ENCODE measurements at regions not wholly inside any gene's neighbourhood (a gene's known extent, or its start where the extent isn't known, plus 50 kb on each side); places are given as distances from the start of the nearest gene placed in this dataset.
A peak's percentile ranks its signal among the peaks of the same experiment; 100 is the strongest.

DNA sequence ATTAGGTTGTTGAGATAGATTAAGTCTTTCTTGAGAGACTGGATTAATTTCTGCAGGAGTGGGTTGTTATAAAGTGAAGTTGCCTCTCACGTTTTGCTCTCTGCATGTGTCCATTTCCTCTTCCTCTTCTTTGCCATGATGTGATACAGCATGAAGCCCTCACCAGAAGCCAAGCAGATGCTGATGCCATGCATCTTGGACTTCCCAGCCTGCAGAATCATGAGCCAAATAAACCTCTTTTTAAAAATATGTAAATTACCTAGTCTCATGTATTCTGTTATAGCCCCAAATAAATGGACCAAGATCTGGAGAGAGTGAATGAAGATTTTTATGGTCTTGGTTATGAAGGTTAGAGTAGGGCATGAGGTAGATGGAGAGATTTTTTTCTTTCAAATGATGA, 111.6 kb upstream of the MAN1A1 start:
- POLR2A ChIA-PET, result no interaction called here
- no TSS peak for BruUV-seq (replicated peaks)
- ATAC-seq, result no peak

DNA sequence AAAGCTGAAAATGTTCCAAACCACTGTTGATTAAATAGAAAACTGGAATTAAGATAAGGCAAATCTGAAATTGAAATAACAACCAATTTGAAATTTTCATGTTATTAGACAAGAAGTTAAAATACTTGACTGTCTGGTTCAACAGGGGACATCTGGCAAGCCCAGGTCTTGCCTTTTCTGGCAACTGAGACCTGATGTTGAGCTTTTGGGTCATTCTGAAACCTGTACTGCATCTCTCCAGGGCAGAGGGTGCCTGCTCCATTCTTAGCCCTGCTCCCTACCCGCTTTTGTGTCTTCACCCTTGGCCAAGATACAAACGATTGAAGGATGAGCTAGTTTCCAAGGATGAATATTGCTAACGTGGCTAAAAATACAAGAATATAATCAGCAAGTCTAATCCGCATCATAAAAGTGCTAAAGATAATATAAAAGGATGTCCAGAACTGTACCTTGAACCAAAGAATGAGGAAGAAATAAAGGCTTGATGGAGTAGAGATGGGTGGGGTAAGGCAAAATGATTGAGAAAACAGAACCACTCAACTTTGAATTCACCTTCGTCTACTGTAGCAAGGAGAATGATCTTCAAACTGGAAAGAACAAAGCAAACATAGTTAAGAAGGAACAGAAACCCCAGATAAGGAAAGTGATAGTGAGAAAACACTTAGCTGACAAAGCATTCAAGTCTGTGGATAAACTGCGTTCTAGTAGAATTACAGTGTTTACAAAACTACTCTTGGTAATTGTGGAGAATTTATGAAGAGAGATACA, 109.8 kb upstream of the MAN1A1 start:
- Histone ChIP-seq H3K9me3 (replicated peaks; ENCODE audit: control insufficient read depth, insufficient read depth, low read depth, low read length) (no peaks in the 10 kb centered on the region), H3K4me1 (replicated peaks in 1 of 2; ENCODE audit: control insufficient read depth in 2 of 2, insufficient read depth in 2 of 2, low read length in 2 of 2) (no peaks in the 10 kb centered on the region; a peak in 1 of 5 replicates), H3K79me2 (ENCODE audit: control insufficient read depth, insufficient read depth, low read length) (no peaks in the 10 kb centered on the region), H3K27ac (ENCODE audit: extremely low read depth, low read depth, low read length) (no peak overlapping the region), H4K20me1 (replicated peaks; ENCODE audit: control insufficient read depth, insufficient read depth, low read length) (no peaks in the 10 kb centered on the region), H3K9ac (ENCODE audit: insufficient read depth in 1 of 2, low read depth in 2 of 2, low read length in 2 of 2) (no peak overlapping the region), H3K4me3 (no peak overlapping the region), H3K36me3 (ENCODE audit: control insufficient read depth, insufficient read depth, low read length) (no peaks in the 10 kb centered on the region), H3K4me2 (ENCODE audit: insufficient read depth, low read length) (no peak overlapping the region), H3K9me1 (ENCODE audit: control insufficient read depth, insufficient read depth, low read length) (no peaks in the 10 kb centered on the region), H2AFZ (ENCODE audit: low read depth, low read length) (no peak overlapping the region), H3K27me3 (ENCODE audit: control insufficient read depth in 2 of 2, insufficient read depth in 2 of 2, low read length in 2 of 2) (no peaks in the 10 kb centered on the region)
- intact Hi-C loops (cut with micrococcal nuclease) (no loop called here), in situ Hi-C loops (cut with MboI) (no loop called here)
- ChIA-PET CTCF (ENCODE audit: low intra/inter-chr PET ratio) (no interaction called here), POLR2A (no interaction called here)
- DNase-seq (ENCODE audit: extremely low read depth in 1 of 4, low spot score in 3 of 4) (no peak), ATAC-seq (no peak), FAIRE-seq (no peak)
- BruUV-seq (replicated peaks), result no TSS peak
- 49% methylated on average over 6 of the region's 6 CpGs for WGBS (ENCODE audit: insufficient coverage, low coverage, missing lambda C conversion rate)
- TF ChIP-seq KHSRP (IDR thresholded peaks at IDR 0.05) (no peak), C11orf30 (IDR thresholded peaks at IDR 0.05; ENCODE audit: low read depth) (peak; percentile 29; the same call in 1 of the 2 replicates), MAFG (tag; conservative IDR thresholded peaks at IDR 0.05) (peak; percentile 39; the same call in 1 of the 2 replicates), ZNF316 (IDR thresholded peaks at IDR 0.05) (peak; percentile 58), E2F3 (CRISPR knock-in tag; IDR thresholded peaks at IDR 0.05) (no peak), RBM22 (IDR thresholded peaks at IDR 0.05; ENCODE audit: low read depth, low read length, poor library complexity, severe bottlenecking) (no peak), MYC (IDR thresholded peaks at IDR 0.05; ENCODE audit: low read depth, low read length) (no peak), MYC (CRISPR knock-in tag; IDR thresholded peaks at IDR 0.05; ENCODE audit: borderline replicate concordance, low read depth) (no peak), U2AF1 (optimal IDR thresholded peaks at IDR 0.05; ENCODE audit: low read depth, low read length) (no peak), MAFK (IDR thresholded peaks at IDR 0.05; ENCODE audit: low read length) (no peak), ZNF23 (CRISPR knock-in tag; IDR thresholded peaks at IDR 0.05) (no peak)
- TF ChIP-seq, protein P1, sequence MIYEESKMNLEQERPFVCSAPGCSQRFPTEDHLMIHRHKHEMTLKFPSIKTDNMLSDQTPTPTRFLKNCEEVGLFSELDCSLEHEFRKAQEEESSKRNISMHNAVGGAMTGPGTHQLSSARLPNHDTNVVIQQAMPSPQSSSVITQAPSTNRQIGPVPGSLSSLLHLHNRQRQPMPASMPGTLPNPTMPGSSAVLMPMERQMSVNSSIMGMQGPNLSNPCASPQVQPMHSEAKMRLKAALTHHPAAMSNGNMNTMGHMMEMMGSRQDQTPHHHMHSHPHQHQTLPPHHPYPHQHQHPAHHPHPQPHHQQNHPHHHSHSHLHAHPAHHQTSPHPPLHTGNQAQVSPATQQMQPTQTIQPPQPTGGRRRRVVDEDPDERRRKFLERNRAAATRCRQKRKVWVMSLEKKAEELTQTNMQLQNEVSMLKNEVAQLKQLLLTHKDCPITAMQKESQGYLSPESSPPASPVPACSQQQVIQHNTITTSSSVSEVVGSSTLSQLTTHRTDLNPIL (CRISPR knock-in tag; IDR thresholded peaks at IDR 0.05), result no peak

More for the DNA sequence above, 111.6 kb upstream of the MAN1A1 start:
- in situ Hi-C loops (cut with MboI), result no loop called here
- Histone ChIP-seq H3K9me1 (ENCODE audit: control insufficient read depth, insufficient read depth, low read length) (no peaks in the 10 kb centered on the region), H3K4me2 (ENCODE audit: insufficient read depth, low read length) (no peak overlapping the region), H3K79me2 (ENCODE audit: control insufficient read depth, insufficient read depth, low read length) (no peaks in the 10 kb centered on the region), H3K9me3 (replicated peaks; ENCODE audit: control insufficient read depth, insufficient read depth, low read depth, low read length) (no peaks in the 10 kb centered on the region), H3K4me1 (replicated peaks in 1 of 2; ENCODE audit: control insufficient read depth in 2 of 2, insufficient read depth in 2 of 2, low read length in 2 of 2) (no peaks in the 10 kb centered on the region), H3K9ac (ENCODE audit: insufficient read depth in 1 of 2, low read depth in 2 of 2, low read length in 2 of 2) (no peak overlapping the region), H3K4me3 (no peak overlapping the region), H3K27ac (ENCODE audit: extremely low read depth, low read depth, low read length) (no peak overlapping the region), H2AFZ (ENCODE audit: low read depth, low read length) (no peak overlapping the region), H3K36me3 (ENCODE audit: control insufficient read depth, insufficient read depth, low read length) (no peaks in the 10 kb centered on the region), H4K20me1 (replicated peaks; ENCODE audit: control insufficient read depth, insufficient read depth, low read length) (no peaks in the 10 kb centered on the region), H3K27me3 (ENCODE audit: control insufficient read depth in 2 of 2, insufficient read depth in 2 of 2, low read length in 2 of 2) (no peaks in the 10 kb centered on the region)
- no peak for DNase-seq (ENCODE audit: extremely low read depth in 1 of 4, low spot score in 3 of 4)
- no peak for FAIRE-seq
- intact Hi-C loops (cut with micrococcal nuclease), result no loop called here
- CTCF ChIA-PET (ENCODE audit: low intra/inter-chr PET ratio), result no interaction called here
- 0% methylated on average over 1 of the region's 1 CpG for WGBS (ENCODE audit: insufficient coverage, low coverage, missing lambda C conversion rate)
- TF ChIP-seq, protein P2, sequence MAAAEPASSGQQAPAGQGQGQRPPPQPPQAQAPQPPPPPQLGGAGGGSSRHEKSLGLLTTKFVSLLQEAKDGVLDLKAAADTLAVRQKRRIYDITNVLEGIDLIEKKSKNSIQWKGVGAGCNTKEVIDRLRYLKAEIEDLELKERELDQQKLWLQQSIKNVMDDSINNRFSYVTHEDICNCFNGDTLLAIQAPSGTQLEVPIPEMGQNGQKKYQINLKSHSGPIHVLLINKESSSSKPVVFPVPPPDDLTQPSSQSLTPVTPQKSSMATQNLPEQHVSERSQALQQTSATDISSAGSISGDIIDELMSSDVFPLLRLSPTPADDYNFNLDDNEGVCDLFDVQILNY (CRISPR knock-in tag; IDR thresholded peaks at IDR 0.05), result no peak
- peak; percentile 98 for TF ChIP-seq ZNF766 (CRISPR knock-in tag; conservative IDR thresholded peaks at IDR 0.05)
